IgD-negative memory B cell (primary cell): ENCODE measurements at regions not wholly inside any gene's neighbourhood (a gene's known extent, or its start where the extent isn't known, plus 50 kb on each side); places are given as distances from the start of the nearest gene placed in this dataset.
A peak's percentile ranks its signal among the peaks of the same experiment; 100 is the strongest.
"Not testable (repeated sequence)": the region's sequence is repeated elsewhere in the genome, so short reads cannot be mapped to it uniquely, and the experiment has no call there.

Source experiments
- H3K27ac Mint-ChIP-seq, 3 donors: one replicate each; pipeline ENCODE4 v1.8.0; 2020 to 2022; ENCODE audit warnings: mild to moderate bottlenecking in 3 of 3, mixed read lengths in 3 of 3, moderate library complexity in 1 of 3
- H3K27me3 Mint-ChIP-seq: one replicate; pipeline ENCODE4 v1.8.0; 2021; ENCODE audit warnings: mixed read lengths
- H3K36me3 Mint-ChIP-seq: one replicate; pipeline ENCODE4 v1.8.0; 2020; ENCODE audit warnings: mild to moderate bottlenecking, mixed read lengths
- H3K4me1 Mint-ChIP-seq, 3 donors: one replicate each; pipeline ENCODE4 v1.8.0; 2020 to 2022; ENCODE audit warnings: mixed read lengths in 3 of 3, mild to moderate bottlenecking in 1 of 3
- H3K4me3 Mint-ChIP-seq, 4 donors: one replicate each; pipeline ENCODE4 v1.8.0; 2020 to 2022; ENCODE audit warnings: mild to moderate bottlenecking in 4 of 4, mixed read lengths in 4 of 4, moderate library complexity in 3 of 4
- H3K9me3 Mint-ChIP-seq, 3 donors: one replicate each; pipeline ENCODE4 v1.8.0; 2020 to 2021; ENCODE audit warnings: mixed read lengths in 3 of 3, mild to moderate bottlenecking in 1 of 3

- no peaks in the 10 kb centered on the region for H3K4me1 Mint-ChIP-seq
- peaks cover 3% of the 10 kb centered on the region for H3K27me3 Mint-ChIP-seq
- H3K27ac Mint-ChIP-seq, result peak overlapping the region in 1 of 3 donors; percentile 57
- no peak overlapping the region for H3K4me3 Mint-ChIP-seq
- peaks cover 1 to 8% (median 5%) of the 10 kb centered on the region in 3 donors for H3K9me3 Mint-ChIP-seq
- H3K36me3 Mint-ChIP-seq, result no peaks in the 10 kb centered on the region
These were observed 191.4 kb upstream of the CDH5 start for GRCh38 chr16:66175058-66175457.

- H3K4me3 Mint-ChIP-seq, H3K27ac Mint-ChIP-seq, H3K4me1 Mint-ChIP-seq, H3K36me3 Mint-ChIP-seq, H3K27me3 Mint-ChIP-seq, H3K9me3 Mint-ChIP-seq: not testable (repeated sequence)
These were observed 192.7 kb upstream of the CDH5 start for GRCh38 chr16:66173796-66174195.

- not testable (repeated sequence) for H3K27ac Mint-ChIP-seq, H3K9me3 Mint-ChIP-seq, H3K27me3 Mint-ChIP-seq, H3K4me3 Mint-ChIP-seq, H3K36me3 Mint-ChIP-seq, H3K4me1 Mint-ChIP-seq
These were observed 193.3 kb upstream of the CDH5 start for GRCh38 chr16:66173181-66173580.

DNA sequence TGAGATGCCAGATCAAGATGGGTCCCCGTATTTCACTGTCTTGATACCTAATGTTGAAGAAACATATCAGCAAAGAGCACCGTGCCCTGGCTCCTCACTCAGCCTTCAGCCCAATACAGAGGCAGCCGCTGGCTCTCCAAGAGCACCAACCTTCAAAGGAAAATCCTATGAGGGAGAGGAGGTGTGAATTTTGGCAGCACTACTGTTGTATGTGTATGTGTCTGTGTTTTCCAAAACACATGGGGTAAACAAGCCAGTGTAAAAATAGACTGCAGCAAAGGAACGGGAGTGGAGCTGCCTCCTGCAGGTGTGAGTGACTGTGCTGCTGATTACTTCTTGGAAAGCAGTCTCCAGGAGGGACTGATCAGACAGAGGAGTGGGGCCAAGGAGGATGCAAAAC, 194.0 kb upstream of the CDH5 start:
- Mint-ChIP-seq H3K4me3 (no peak overlapping the region), H3K36me3 (no peaks in the 10 kb centered on the region), H3K27ac (no peak overlapping the region), H3K4me1 (no peaks in the 10 kb centered on the region), H3K9me3 (peaks cover 0 to 1% (median 0%) of the 10 kb centered on the region in 3 donors), H3K27me3 (peaks cover 5% of the 10 kb centered on the region)

- H3K9me3 Mint-ChIP-seq, result peaks cover 0 to 1% (median 0%) of the 10 kb centered on the region in 3 donors
- no peaks in the 10 kb centered on the region for H3K4me1 Mint-ChIP-seq
- H3K36me3 Mint-ChIP-seq, result no peaks in the 10 kb centered on the region
- peaks cover 11% of the 10 kb centered on the region for H3K27me3 Mint-ChIP-seq
- no peak overlapping the region for H3K4me3 Mint-ChIP-seq
- H3K27ac Mint-ChIP-seq, result no peak overlapping the region
These were observed 194.9 kb upstream of the CDH5 start for GRCh38 chr16:66171578-66171977.

- Mint-ChIP-seq H3K9me3 (no peaks in the 10 kb centered on the region), H3K27ac (no peak overlapping the region), H3K4me3 (no peak overlapping the region), H3K27me3 (peaks cover 7% of the 10 kb centered on the region), H3K4me1 (no peaks in the 10 kb centered on the region), H3K36me3 (no peaks in the 10 kb centered on the region)
These were observed 195.5 kb upstream of the CDH5 start for GRCh38 chr16:66170989-66171388.

- no peaks in the 10 kb centered on the region for H3K4me1 Mint-ChIP-seq
- no peaks in the 10 kb centered on the region for H3K9me3 Mint-ChIP-seq
- H3K27ac Mint-ChIP-seq, result no peak overlapping the region
- H3K36me3 Mint-ChIP-seq, result no peaks in the 10 kb centered on the region
- H3K4me3 Mint-ChIP-seq, result no peak overlapping the region
- H3K27me3 Mint-ChIP-seq, result peaks cover 9% of the 10 kb centered on the region
These were observed 196.7 kb upstream of the CDH5 start for GRCh38 chr16:66169817-66170216.

DNA sequence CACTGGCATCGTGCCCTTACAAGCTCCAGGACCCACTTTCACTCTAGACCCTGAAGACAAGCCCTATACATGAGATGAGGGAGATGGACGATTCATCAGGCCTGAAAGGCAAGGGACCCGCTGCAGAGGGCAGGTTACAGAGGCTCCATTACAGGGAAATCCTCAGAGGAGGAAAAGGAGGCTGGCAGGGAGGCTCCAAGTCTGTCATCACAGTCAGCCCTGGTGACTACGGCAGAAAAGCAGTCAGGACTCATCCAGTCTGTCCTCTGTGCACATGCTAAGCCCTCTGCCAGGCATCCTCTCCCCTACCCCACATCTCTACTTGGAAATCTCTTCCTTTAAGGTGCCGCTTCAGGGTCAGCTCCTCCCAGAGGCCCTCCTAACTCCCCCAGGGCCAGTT, 197.7 kb upstream of the CDH5 start:
- H3K27ac Mint-ChIP-seq, result no peak overlapping the region
- no peaks in the 10 kb centered on the region for H3K9me3 Mint-ChIP-seq
- no peak overlapping the region for H3K4me3 Mint-ChIP-seq
- H3K27me3 Mint-ChIP-seq, result peaks cover 9% of the 10 kb centered on the region
- no peaks in the 10 kb centered on the region for H3K4me1 Mint-ChIP-seq
- H3K36me3 Mint-ChIP-seq, result no peaks in the 10 kb centered on the region

- Mint-ChIP-seq H3K36me3 (no peaks in the 10 kb centered on the region), H3K9me3 (no peaks in the 10 kb centered on the region), H3K27me3 (peaks cover 11% of the 10 kb centered on the region), H3K4me1 (no peaks in the 10 kb centered on the region), H3K4me3 (peak overlapping the region in 1 of 4 donors; percentile 13), H3K27ac (no peak overlapping the region)
These were observed 198.8 kb upstream of the CDH5 start for GRCh38 chr16:66167564-66168291.

GRCh38 chr16:66166490-66166889, 200.0 kb upstream of the CDH5 start:
- Mint-ChIP-seq H3K4me3 (no peak overlapping the region), H3K36me3 (no peaks in the 10 kb centered on the region), H3K9me3 (no peaks in the 10 kb centered on the region), H3K4me1 (no peaks in the 10 kb centered on the region), H3K27me3 (peaks cover 11% of the 10 kb centered on the region), H3K27ac (no peak overlapping the region)

DNA sequence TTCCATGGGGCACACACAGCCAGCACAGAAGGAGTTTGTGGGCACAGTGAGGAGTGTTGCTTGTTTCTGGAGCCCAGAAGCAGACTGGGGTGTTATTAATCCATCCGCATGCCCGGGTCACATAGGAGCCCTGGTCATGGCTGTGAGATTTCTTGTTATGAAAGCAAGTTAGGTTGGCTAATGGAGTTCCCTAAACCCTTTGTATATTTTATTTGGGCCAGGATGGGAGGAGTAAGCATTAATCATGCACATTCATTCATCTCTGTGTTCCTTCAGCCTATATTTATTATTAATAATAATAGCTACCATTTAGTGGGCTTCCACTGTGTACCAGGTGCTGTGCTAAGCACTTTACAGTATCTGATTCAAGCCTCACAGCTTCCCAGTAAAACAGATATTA, 200.6 kb upstream of the CDH5 start:
- no peak overlapping the region for H3K27ac Mint-ChIP-seq
- H3K36me3 Mint-ChIP-seq, result no peaks in the 10 kb centered on the region
- H3K27me3 Mint-ChIP-seq, result peaks cover 11% of the 10 kb centered on the region
- H3K9me3 Mint-ChIP-seq, result no peaks in the 10 kb centered on the region
- no peak overlapping the region for H3K4me3 Mint-ChIP-seq
- no peaks in the 10 kb centered on the region for H3K4me1 Mint-ChIP-seq

DNA sequence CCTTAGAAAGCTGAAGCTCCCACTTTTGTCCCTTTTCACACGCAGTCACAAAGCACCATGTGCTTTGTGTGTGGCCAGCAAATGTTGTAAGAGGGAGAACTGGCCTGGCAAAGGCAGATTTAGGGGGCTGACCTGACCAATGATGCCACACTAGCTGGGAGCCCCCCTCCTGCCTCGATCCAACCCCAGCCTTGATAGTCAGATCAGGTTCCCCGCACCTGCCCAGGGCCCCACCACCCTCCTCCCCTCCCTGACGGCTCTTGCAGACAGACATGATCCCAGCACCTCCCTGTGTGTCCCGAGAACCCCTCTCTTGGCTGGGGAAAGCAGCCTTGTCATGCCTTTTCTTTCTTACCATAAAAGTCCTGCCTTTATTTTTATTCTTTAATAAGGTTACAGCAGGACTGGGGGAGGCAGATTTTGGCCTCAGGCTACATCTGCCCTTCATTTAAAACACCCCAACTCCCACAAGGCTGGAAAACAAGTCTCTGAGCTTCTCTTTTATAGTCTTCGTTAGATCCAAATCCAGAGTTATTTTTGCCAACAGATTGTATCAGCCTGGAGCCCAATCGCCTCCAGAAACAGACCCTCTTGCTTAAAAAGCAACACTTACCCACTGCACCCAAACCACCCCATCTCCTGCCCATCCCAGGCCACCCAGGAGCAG, 201.8 kb upstream of the CDH5 start:
- Mint-ChIP-seq H3K36me3 (peaks cover 1% of the 10 kb centered on the region), H3K4me1 (no peaks in the 10 kb centered on the region), H3K4me3 (no peak overlapping the region), H3K9me3 (no peaks in the 10 kb centered on the region), H3K27ac (no peak overlapping the region), H3K27me3 (peaks cover 11% of the 10 kb centered on the region)

GRCh38 chr16:66162821-66163220, 203.7 kb upstream of the CDH5 start:
- peaks cover 12% of the 10 kb centered on the region for H3K27me3 Mint-ChIP-seq
- no peaks in the 10 kb centered on the region for H3K4me1 Mint-ChIP-seq
- no peak overlapping the region for H3K4me3 Mint-ChIP-seq
- H3K27ac Mint-ChIP-seq, result no peak overlapping the region
- H3K9me3 Mint-ChIP-seq, result no peaks in the 10 kb centered on the region
- H3K36me3 Mint-ChIP-seq, result peaks cover 1% of the 10 kb centered on the region

DNA sequence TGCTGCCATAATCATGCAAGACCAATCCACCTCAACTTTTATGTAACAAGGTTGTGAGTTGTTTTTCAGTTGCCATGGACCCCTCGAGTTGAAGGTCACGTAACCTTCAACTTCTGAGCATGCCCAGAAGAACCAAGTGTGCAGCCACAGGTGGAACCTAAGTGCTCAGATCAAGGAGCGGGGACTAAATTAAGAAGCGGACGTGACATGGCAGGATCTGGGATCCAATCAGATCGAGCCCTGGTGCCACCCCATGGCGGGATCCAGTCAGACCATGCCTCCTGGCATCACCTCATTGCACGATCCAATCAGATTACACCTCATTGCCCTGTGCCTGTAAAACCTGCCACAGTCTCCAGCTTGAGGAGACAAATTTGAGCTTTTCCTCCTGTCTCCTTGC, 204.5 kb upstream of the CDH5 start:
- H3K36me3 Mint-ChIP-seq, result peaks cover 1% of the 10 kb centered on the region
- H3K27ac Mint-ChIP-seq, result no peak overlapping the region
- H3K4me3 Mint-ChIP-seq, result no peak overlapping the region

DNA sequence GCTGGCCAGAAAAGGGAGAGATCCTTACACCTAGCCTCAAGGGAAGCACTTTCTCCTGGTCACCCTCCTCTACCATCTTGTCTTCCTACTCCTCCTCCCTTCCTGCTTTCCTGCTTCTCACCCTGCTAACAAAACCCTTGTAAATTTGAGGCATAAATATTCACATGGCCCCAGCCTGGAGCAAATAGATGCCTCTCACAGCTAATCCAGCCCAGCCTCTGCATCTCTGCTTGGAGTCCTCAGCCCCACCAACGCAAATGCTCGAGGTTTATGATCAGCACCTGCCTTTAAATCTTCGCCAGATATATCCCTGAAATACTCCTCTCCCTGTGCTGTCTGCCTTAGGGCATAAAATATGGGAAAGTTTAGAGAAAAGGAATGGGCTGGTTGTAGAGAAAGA, 205.2 kb upstream of the CDH5 start:
- H3K9me3 Mint-ChIP-seq, result no peaks in the 10 kb centered on the region
- no peaks in the 10 kb centered on the region for H3K4me1 Mint-ChIP-seq
- H3K4me3 Mint-ChIP-seq, result no peak overlapping the region
- H3K27me3 Mint-ChIP-seq, result peaks cover 6% of the 10 kb centered on the region
- H3K36me3 Mint-ChIP-seq, result peaks cover 1% of the 10 kb centered on the region
- H3K27ac Mint-ChIP-seq, result no peak overlapping the region

More for the DNA sequence above, 204.5 kb upstream of the CDH5 start:
- no peaks in the 10 kb centered on the region for H3K4me1 Mint-ChIP-seq
- no peaks in the 10 kb centered on the region for H3K9me3 Mint-ChIP-seq
- H3K27me3 Mint-ChIP-seq, result peaks cover 8% of the 10 kb centered on the region

GRCh38 chr16:66159987-66160386, 206.5 kb upstream of the CDH5 start:
- Mint-ChIP-seq H3K36me3 (peaks cover 1% of the 10 kb centered on the region), H3K9me3 (no peaks in the 10 kb centered on the region), H3K27ac (no peak overlapping the region), H3K27me3 (peaks cover 5% of the 10 kb centered on the region), H3K4me1 (no peaks in the 10 kb centered on the region), H3K4me3 (no peak overlapping the region)
